Memory B cell (primary cell): ENCODE measurements at regions not wholly inside any gene's neighbourhood (a gene's known extent, or its start where the extent isn't known, plus 50 kb on each side); places are given as distances from the start of the nearest gene placed in this dataset.

Experiments used
- ATAC-seq: fragments of 150-1000 bp; cut with Tn5 transposase; 2 replicates; pipeline ENCODE4 v1.10.0; 2021; ENCODE audit warnings: low read depth, mild to moderate bottlenecking, moderate library complexity
- DNase-seq, 2 donors: peaks; one replicate each; pipeline ENCODE4 v3.0.0; 2022; ENCODE audit warnings: low spot score in 2 of 2
- H3K27ac Mint-ChIP-seq: one replicate; pipeline ENCODE4 v1.8.0; 2022; ENCODE audit warnings: mild to moderate bottlenecking, moderate library complexity, mixed read lengths
- H3K27me3 Mint-ChIP-seq: one replicate; pipeline ENCODE4 v1.8.0; 2022; ENCODE audit warnings: mixed read lengths
- H3K36me3 Mint-ChIP-seq: one replicate; pipeline ENCODE4 v1.8.0; 2022; ENCODE audit warnings: mild to moderate bottlenecking, mixed read lengths
- H3K4me1 Mint-ChIP-seq: one replicate; pipeline ENCODE4 v1.8.0; 2022; ENCODE audit warnings: mixed read lengths
- H3K4me3 Mint-ChIP-seq: one replicate; pipeline ENCODE4 v1.8.0; 2022; ENCODE audit warnings: mild to moderate bottlenecking, moderate library complexity, mixed read lengths
- H3K9me3 Mint-ChIP-seq: one replicate; pipeline ENCODE4 v1.8.0; 2022; ENCODE audit warnings: mixed read lengths

DNA sequence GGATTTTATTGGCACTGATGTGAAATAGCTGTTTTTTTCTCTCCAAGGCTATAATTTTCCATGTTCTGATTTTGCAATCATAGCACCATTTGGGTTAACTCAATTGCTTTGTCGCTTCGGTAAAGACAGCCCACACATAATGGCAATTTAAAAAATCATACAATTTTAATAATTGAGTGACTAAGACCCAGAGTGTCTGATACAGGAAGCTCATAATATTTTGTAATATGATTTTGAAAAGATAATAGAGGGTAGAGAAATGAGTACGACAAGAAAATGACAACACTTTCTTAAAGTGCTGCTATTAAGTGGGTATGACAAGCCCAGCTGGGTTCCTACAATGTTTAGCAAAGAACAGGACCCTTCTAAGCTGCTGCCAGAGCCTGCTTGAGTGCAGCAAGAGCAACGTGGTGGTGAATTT lies 439.1 kb downstream of the METTL15 start:
- Mint-ChIP-seq H3K36me3 (no peaks in the 10 kb centered on the region), H3K9me3 (no peaks in the 10 kb centered on the region), H3K27ac (no peak overlapping the region), H3K4me1 (no peaks in the 10 kb centered on the region), H3K27me3 (no peaks in the 10 kb centered on the region), H3K4me3 (no peak overlapping the region)
- DNase-seq (no peak), ATAC-seq (no peak)

- DNase-seq (no peak), ATAC-seq (no peak)
- Mint-ChIP-seq H3K4me3 (no peak overlapping the region), H3K4me1 (no peaks in the 10 kb centered on the region), H3K27ac (no peak overlapping the region), H3K9me3 (no peaks in the 10 kb centered on the region), H3K27me3 (no peaks in the 10 kb centered on the region), H3K36me3 (no peaks in the 10 kb centered on the region)
Observed at GRCh38 chr11:28545536-28545935, 437.3 kb downstream of the METTL15 start.

DNA sequence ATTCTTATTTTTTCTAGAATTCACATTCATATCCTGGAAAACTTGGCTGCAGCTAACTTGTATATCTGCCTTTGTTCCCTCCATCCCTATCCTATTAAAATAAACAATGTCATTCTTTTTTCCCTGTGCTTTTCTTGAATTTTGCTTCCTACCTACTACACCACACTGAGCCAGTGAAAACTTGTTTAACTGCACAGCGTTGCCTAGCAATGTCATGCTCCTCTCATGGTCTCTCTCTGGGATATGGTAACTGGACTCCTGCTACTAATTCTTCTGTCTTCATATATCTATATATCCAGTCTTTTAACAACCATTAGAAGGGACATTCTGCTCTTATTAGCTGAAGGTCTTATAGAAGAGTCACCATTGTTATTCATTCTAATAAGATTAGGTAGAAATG lies 434.4 kb downstream of the METTL15 start:
- no peak overlapping the region for H3K4me3 Mint-ChIP-seq
- no peak overlapping the region for H3K27ac Mint-ChIP-seq
- ATAC-seq (no peak), DNase-seq (no peak)
- no peaks in the 10 kb centered on the region for H3K4me1 Mint-ChIP-seq
- no peaks in the 10 kb centered on the region for H3K36me3 Mint-ChIP-seq
- no peaks in the 10 kb centered on the region for H3K9me3 Mint-ChIP-seq
- peaks cover 2% of the 10 kb centered on the region for H3K27me3 Mint-ChIP-seq

GRCh38 chr11:28539239-28540030 lies 431.2 kb downstream of the METTL15 start:
- ATAC-seq (no peak), DNase-seq (no peak)
- Mint-ChIP-seq H3K9me3 (no peaks in the 10 kb centered on the region), H3K27me3 (peaks cover 2% of the 10 kb centered on the region), H3K27ac (no peak overlapping the region), H3K4me1 (no peaks in the 10 kb centered on the region), H3K4me3 (no peak overlapping the region), H3K36me3 (no peaks in the 10 kb centered on the region)

DNA sequence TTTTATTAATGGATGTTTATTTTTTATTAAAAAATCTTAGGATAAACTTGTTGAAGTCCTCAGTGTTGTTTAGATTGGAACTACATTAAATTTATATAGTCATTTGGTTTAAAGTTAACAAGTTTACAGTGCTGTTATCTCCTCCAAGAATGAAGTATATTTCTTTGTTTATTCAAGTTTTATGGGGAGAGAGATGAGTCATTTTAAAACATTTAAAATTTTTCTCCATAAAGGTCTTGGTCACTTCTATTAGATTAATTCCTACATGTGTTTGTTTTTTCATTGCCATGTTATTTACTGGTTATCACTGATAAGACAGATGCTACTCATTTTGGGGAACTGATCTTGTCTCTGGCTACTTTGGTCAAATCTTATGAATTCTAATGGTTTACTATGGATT lies 429.6 kb downstream of the METTL15 start:
- no peak overlapping the region for H3K4me3 Mint-ChIP-seq

GRCh38 chr11:28536504-28537267 lies 428.5 kb downstream of the METTL15 start:
- no peaks in the 10 kb centered on the region for H3K4me1 Mint-ChIP-seq
- no peaks in the 10 kb centered on the region for H3K9me3 Mint-ChIP-seq
- no peak overlapping the region for H3K27ac Mint-ChIP-seq
- no peaks in the 10 kb centered on the region for H3K36me3 Mint-ChIP-seq
- DNase-seq (no peak), ATAC-seq (no peak)
- H3K27me3 Mint-ChIP-seq = peaks cover 2% of the 10 kb centered on the region
- H3K4me3 Mint-ChIP-seq = no peak overlapping the region

More for the DNA sequence above, 429.6 kb downstream of the METTL15 start:
- DNase-seq (no peak), ATAC-seq (no peak)
- H3K36me3 Mint-ChIP-seq = no peaks in the 10 kb centered on the region
- H3K9me3 Mint-ChIP-seq = no peaks in the 10 kb centered on the region
- H3K4me1 Mint-ChIP-seq = no peaks in the 10 kb centered on the region
- peaks cover 2% of the 10 kb centered on the region for H3K27me3 Mint-ChIP-seq
- no peak overlapping the region for H3K27ac Mint-ChIP-seq

- no peaks in the 10 kb centered on the region for H3K36me3 Mint-ChIP-seq
- H3K27me3 Mint-ChIP-seq = peaks cover 2% of the 10 kb centered on the region
- H3K4me3 Mint-ChIP-seq = no peak overlapping the region
- H3K4me1 Mint-ChIP-seq = no peaks in the 10 kb centered on the region
- ATAC-seq (no peak), DNase-seq (no peak)
- no peaks in the 10 kb centered on the region for H3K9me3 Mint-ChIP-seq
- H3K27ac Mint-ChIP-seq = no peak overlapping the region
Observed at GRCh38 chr11:28535677-28536076, 427.5 kb downstream of the METTL15 start.

DNA sequence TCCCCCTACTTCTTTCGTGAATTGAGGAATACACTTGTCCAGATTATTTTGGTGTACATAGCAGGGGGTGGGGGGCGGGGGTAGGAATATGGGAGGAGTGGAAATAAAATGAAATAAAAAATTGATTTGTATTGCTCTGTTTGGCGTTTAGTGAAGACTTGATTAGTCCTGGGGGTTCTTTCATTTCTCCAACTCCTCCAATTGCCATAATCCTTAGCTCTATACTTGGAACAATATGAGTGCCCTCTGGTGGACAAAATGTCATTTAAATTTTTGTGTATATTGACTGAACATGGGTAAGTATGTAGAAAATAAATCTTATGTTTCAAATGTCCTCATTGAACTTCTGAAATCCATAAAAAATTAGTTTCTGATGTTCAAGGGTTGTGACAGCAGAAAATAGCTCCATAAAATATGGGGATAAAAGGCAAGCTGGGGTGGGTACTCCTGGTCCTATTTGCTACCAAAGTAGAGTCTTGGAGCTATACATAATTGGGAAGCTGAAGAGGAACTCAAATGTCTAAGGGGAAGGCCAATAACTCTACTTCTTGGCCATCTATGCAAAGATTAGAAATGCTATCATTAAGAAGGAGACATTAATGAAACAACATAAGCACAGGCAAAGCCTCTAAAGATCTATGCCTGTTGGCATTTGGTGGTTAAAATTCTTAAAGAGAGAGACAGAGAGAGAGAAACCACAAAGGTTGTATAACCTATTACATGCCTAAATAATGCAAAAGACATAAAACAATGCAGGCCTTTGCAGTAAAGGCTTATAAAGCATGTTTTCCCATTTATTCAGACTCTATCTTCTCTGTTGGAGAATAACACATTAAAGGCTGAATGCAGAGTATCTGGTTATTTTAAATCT lies 421.6 kb downstream of the METTL15 start:
- DNase-seq (no peak), ATAC-seq (no peak)
- Mint-ChIP-seq H3K27ac (no peak overlapping the region), H3K4me1 (no peaks in the 10 kb centered on the region), H3K27me3 (no peaks in the 10 kb centered on the region), H3K9me3 (no peaks in the 10 kb centered on the region), H3K36me3 (no peaks in the 10 kb centered on the region), H3K4me3 (no peak overlapping the region)

GRCh38 chr11:28529046-28529445 lies 420.9 kb downstream of the METTL15 start:
- H3K4me3 Mint-ChIP-seq = no peak overlapping the region
- no peaks in the 10 kb centered on the region for H3K27me3 Mint-ChIP-seq
- no peak overlapping the region for H3K27ac Mint-ChIP-seq
- no peaks in the 10 kb centered on the region for H3K4me1 Mint-ChIP-seq
- no peaks in the 10 kb centered on the region for H3K36me3 Mint-ChIP-seq
- DNase-seq (no peak), ATAC-seq (no peak)
- H3K9me3 Mint-ChIP-seq = peaks cover 3% of the 10 kb centered on the region

DNA sequence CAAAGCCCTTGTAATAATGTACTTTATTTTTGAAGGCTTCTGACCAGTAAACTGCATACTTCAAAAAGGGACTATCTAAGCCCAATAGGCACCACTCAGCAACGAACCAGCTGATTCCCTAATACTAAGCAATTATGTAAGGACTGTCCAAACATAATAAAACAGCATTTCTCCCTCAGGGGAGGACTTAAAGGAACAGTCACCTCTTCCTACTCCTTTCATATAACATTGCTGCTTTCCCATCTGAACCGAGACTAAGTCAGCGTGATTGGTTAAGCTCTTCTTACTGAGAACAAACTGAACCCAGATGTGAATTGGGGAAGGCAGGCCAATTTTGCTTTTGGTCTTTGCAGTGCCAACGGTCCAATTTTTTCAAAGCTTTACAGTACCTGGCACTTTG lies 420.0 kb downstream of the METTL15 start:
- Mint-ChIP-seq H3K36me3 (peaks cover 2% of the 10 kb centered on the region), H3K4me3 (no peak overlapping the region)

GRCh38 chr11:28526406-28526751 lies 418.2 kb downstream of the METTL15 start:
- Mint-ChIP-seq H3K36me3 (peaks cover 2% of the 10 kb centered on the region), H3K4me1 (no peaks in the 10 kb centered on the region), H3K27ac (no peak overlapping the region), H3K9me3 (peaks cover 5% of the 10 kb centered on the region), H3K4me3 (no peak overlapping the region), H3K27me3 (no peaks in the 10 kb centered on the region)
- DNase-seq = no peak
- ATAC-seq = no peak

More for the DNA sequence above, 420.0 kb downstream of the METTL15 start:
- ATAC-seq (no peak), DNase-seq (no peak)
- Mint-ChIP-seq H3K9me3 (peaks cover 5% of the 10 kb centered on the region), H3K4me1 (no peaks in the 10 kb centered on the region), H3K27me3 (no peaks in the 10 kb centered on the region), H3K27ac (no peak overlapping the region)

GRCh38 chr11:28525636-28526405 lies 417.6 kb downstream of the METTL15 start:
- Mint-ChIP-seq H3K9me3 (peaks cover 5% of the 10 kb centered on the region), H3K27ac (no peak overlapping the region), H3K4me1 (no peaks in the 10 kb centered on the region), H3K4me3 (no peak overlapping the region), H3K36me3 (peaks cover 2% of the 10 kb centered on the region), H3K27me3 (no peaks in the 10 kb centered on the region)
- DNase-seq = no peak
- ATAC-seq = no peak

DNA sequence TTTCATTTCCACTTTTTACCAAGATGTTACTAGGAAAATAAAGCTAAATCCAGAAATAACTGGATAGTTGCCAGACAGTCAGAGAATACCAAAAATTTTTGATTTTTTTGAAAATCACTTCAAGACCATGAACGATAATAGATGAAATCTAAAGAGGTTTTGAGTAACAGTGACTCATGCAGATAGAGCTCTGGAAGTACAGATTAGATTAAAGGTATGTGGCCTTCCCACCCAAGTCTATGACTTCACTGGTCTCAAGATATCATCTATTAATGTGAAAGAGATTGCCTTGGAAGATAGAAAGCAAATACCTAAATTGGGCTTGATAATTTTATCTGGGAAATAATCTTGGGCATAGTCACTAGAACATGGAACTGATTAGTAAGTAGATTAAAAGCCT lies 415.9 kb downstream of the METTL15 start:
- Mint-ChIP-seq H3K27me3 (no peaks in the 10 kb centered on the region), H3K27ac (no peak overlapping the region), H3K36me3 (peaks cover 2% of the 10 kb centered on the region), H3K4me3 (no peak overlapping the region), H3K9me3 (peaks cover 5% of the 10 kb centered on the region), H3K4me1 (no peaks in the 10 kb centered on the region)
- ATAC-seq = no peak
- no peak for DNase-seq
